ELF-1 (cell line): ENCODE measurements at regions not wholly inside any gene's neighbourhood (a gene's known extent, or its start where the extent isn't known, plus 50 kb on each side); places are given as distances from the start of the nearest gene placed in this dataset.
A peak's percentile ranks its signal among the peaks of the same experiment; 100 is the strongest.
"Not testable (repeated sequence)": the region's sequence is repeated elsewhere in the genome, so short reads cannot be mapped to it uniquely, and the experiment has no call there.

Experiments used
- DNase-seq: peaks from one replicate; pipeline ENCODE4 v3.0.0-alpha.2; 2016; ENCODE audit warnings: low read depth, low spot score

DNA sequence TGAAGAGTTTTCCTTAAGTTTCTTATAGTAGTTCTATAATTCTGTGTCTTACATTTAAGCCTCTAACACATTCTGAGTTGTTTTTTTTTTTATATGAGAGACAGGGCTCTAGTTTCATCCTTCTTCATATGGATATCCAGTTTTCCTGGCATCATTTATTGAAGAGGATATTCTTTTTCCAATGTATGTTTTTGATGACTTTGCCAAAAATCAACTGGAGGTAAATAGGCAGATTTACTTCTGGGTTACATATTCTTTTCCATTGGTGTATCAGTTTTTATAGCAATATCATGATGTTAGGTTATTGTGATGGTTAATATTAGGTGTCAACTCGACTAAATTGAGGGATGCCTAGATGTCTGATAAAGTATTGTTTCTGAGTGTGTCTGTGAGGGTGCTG is 650.7 kb upstream of the GRID2 start:
- no peak for DNase-seq

DNA sequence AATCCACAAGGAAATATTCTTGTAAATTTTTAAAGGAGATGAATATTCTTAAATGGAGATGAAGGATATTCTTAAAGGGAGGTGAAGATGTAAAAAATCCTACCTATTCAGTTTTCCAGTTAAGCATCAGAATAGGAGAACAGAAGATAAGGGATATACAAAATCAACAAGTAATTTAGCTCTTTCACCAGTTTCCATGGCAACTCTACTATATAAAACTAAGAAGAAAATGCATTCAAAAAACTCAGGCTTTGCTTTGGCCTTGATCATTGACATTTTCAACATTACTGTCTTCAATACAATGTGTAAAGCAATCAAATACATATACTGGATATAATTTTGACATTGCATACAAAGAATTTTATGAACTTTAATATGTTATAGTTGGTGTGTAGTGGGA is 622.7 kb upstream of the GRID2 start:
- DNase-seq = no peak

DNA sequence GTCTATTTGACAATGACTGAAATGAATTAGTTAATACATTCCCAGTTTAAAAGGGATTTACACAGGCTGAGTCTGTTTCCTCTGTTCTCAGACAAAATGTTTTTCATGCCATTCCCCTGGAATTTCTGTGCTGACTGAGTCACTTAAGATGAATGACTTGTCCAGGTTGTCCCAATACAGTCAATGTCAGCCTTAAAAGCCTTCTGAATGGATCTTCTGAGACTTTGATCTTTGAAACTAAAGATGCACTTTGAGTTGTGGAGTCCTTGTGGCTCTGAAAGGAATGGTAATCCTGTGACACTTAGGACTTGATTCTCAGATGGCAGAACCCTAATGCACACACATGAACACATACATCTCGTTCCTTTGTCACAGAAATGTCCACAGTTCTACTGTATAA is 622.2 kb upstream of the GRID2 start:
- DNase-seq = no peak

DNA sequence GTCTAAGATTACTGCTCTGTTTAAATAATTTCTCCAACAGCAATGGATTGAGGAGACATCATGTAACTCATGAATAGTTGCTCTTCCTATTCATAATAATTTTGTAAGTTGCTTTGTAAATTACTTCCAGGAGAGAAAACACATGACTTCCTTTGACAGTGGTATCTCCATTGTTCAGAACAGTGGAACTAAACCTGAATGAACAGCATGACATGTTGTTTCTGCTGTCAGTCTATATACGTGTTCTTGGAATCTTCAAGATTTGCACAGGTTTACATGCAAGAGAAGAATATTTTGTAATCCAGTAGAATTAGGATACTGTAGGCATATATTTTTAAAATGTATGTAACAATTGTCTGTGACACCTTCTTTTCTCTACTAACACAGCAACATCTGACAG is 618.8 kb upstream of the GRID2 start:
- DNase-seq = no peak

DNA sequence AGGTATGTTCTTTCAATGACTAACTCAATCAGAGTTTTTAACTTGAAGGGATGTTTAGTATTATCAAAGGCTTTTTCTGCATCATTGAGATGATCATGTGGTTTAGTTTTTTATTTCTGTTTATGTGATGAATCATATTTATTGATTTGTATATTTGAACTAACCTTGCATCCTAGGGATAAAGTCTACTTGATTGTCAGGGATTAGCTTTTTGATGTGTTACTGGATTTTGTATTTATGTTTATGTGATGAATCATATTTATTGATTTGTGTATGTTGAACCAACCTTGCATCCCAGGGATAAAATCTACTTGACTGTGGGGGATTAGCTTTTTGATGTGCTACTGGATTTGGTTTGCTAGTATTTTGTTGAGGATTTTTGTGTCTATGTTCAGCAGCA is 615.4 kb upstream of the GRID2 start:
- DNase-seq = no peak

DNA sequence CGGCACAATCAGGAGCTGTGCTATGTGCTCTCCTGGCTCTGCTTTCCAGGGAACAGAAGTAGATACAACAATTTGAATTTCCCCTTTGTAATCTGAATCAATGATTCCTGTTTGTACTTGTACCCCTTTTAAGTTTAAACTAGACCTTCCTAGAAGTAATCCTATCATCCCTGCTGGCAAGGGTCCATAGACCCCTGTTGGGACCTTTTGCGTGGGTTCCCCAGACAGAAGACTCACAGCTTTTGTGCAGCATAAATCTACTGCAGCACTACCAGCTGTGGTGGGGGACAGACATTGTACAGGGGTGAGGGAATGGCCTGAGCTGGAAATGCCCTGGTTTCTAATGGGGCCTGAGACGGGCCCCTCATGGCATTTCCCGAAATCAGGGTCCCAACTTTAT is 604.1 kb upstream of the GRID2 start:
- not testable (repeated sequence) for DNase-seq

DNA sequence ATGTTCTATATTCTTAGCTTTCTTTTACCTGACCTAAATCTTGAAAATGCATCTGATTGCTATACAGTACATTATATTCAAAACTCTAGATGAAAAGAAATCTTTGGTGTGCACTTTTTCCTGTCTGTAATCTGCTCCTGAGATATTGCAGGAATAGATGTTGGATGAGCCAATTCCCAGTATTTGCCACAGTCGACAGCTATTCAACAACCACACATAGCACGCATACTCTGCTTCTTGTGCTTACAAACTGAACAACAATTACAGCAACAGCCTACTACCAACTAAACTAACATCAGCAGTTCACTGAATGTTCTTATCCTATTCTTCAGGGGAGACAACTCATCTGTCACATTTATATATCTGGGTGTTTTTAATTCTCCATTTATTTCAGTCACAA is 573.9 kb upstream of the GRID2 start:
- DNase-seq = no peak

DNA sequence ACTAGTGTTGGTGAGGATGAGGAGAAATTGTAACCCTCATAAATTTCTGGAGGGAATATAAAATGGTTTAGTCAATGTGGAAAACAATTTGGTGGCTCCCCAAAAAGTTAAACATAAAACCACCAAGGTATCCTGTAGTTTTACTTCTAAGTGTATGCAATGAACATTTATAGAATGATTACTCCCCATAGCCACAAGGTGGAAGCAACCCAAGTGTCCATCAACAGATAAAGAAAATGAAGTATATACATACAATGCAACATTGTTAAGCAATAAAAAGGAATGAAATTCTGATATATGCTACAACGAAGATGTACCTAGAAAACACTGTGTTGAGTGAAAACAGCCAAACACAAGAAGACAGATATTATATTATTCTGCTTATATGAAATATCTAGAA is 569.1 kb upstream of the GRID2 start:
- no peak for DNase-seq

DNA sequence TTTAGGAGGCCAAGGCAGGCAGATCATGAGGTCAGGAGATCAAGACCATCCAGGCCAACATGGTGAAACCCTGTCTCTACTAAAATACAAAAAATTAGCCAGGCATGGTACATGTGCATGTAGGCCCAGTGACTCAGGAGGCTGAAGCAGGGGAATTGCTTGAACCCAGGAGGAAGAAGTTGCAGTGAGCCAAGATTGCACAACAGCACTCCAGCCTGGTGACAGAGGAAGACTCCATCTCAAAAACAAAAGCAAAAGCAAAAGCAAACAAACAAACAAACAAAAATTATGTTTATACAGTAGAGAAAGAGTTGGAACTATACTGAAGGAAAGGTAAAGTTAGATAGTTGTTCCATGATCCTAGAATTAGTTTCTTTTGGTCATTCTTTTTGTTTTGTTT is 564.9 kb upstream of the GRID2 start:
- DNase-seq = not testable (repeated sequence)

DNA sequence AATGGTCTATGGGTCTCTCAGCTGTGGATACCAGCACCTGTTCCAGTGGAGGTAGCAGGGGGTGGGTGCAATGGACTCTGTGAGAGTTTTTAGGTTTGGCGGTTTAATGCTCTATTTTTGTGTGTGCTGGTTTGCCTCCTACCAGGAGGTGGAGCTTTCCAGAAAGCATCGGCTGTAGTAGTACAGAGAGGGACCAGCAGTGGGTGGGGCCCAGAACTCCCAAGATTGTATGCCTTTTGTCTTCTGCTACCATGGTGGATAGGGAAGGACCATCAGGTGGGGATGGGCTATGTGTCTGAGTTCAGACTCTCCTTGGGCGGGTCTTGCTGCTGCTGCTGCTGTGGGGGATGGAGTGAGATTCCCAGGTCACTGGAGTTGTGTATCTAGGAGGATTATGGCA is 557.2 kb upstream of the GRID2 start:
- DNase-seq = no peak

DNA sequence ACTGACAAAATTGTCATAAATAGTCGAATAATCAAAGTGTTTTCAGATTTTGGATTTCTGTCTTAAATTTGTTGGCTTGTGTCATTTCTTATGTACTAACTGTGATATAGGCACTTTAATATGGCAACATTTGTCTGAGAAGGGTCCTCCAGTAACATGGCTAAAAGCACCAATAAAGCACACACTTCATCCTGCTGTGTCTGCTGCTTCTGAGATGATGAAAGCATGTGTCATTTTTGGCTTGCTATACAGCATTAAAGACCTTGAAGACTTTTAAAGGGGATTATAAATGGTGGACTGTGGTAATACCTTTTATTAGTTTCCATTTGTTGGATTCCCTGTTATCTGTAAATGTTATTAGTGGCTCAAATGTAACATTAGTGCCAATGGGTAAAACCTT is 551.8 kb upstream of the GRID2 start:
- no peak for DNase-seq

DNA sequence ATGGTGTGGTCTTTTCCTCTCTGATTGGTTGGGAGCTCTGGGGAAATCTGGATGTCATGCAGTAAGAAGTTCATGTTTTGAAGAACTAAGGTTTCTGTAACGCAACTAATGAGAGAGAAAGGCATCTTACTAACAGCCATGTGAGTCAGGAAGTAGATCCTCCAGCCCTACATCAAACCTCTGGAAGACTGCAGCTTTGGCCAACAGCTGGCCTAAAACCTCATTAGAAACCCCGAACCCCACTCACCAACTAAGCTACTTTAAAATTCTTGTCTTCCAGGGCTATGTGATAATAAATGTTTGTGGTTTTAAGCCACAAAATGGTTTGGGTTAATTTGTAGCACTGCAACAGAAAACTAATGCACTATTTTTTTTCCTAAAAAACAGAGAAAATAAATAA is 549.0 kb upstream of the GRID2 start:
- no peak for DNase-seq

DNA sequence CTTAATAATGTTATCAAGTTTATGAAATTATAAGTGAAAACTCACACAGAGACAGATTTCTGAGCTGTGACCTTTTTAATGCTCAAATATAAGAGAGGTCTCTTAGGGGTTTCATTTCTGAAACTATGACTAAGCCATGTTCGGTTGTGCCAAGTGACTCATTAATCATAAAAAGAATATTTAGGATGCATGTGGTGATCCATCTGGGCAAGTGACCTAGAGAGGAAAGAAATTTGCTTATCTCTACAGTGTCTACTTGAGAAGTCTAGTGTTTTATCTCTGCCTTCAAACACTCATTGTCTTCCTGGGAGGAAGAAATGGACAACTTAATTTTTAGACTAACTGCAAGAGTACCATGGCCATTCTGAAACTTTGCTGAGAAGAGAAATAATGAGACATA is 545.3 kb upstream of the GRID2 start:
- no peak for DNase-seq

DNA sequence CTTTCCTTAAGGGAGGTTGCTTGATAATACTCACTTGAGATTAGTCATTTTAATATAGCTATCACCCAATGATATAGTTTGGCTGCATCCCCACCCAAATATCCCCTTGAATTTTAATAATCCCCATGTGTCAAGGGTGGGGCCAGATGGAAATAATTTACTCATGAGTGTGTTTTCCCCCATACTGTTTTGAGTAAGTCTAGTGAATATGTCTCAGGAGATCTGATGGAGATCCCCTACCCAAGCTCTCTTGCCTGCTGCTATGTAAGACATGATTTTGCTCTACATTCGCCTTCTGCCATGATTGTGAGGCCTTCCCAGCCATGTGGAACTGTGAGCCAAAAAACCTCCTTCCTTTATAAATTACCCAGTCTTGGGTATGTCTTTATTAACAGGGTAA is 539.7 kb upstream of the GRID2 start:
- DNase-seq = no peak

DNA sequence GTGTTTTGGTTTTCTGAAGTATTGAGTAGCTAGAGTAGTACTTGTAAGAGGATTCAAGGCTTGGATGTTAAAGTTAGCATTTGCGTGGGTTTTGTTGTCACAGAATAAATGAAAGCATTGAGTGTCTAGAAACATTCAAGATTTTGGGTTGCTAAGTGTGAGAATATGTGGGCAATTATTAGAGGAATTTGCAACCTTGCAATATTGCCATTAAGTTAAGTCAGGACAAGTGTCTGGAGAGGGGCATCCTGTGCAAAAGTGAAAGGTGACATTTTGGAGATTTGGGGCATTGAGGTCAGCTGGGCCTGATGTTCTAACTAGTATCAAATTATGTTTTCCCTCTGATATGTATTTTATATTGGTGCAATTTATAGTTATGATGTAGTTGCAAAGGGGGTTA is 533.9 kb upstream of the GRID2 start:
- DNase-seq = no peak

DNA sequence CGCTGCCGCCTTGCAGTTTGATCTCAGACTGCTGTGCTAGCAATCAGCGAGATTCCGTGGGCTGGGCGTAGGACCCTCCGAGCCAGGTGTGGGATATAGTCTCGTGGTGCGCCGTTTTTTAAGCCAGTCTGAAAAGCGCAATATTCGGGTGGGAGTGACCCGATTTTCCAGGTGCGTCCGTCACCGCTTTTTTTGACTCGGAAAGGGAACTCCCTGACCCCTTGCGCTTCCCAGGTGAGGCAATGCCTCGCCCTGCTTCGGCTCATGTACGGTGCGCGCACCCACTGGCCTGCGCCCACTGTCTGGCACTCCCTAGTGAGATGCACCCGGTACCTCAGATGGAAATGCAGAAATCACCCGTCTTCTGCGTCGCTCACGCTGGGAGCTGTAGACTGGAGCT is 512.1 kb upstream of the GRID2 start:
- peak; percentile 44 for DNase-seq

DNA sequence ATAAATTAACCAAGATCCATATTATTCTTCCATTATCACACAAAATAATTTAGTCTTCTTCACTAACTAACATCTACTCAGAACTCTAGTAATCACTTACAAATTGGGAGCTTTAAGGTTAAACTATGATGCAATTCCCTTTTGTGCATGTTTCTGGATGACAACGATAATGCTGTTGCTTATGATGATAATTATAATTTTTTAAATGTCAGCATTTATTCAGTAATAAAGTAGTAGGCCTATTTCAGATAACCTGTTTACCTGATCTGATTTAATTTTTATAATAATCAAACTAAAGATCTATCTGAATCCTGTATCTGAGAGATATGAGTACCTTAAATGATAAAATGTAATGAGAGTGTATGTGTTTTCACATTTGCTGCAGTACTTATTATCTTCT is 507.8 kb upstream of the GRID2 start:
- no peak for DNase-seq

DNA sequence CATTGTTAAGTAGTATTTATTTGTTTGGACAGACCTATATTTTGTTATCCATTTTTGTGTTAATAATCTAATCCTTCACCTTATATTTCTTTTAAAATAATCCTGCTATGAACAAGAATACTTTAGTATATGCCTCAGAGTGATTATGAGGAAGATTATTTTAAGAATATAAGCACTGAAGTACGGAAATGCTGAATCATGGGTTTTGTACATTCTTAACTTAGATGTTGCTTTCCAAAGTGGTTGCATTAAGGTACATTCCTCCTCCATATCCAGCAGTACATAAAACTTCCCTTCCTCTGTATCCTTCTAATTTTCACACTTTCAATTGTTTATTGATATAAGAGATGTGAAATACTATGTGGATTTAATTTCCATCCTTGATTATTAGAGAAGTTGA is 491.4 kb upstream of the GRID2 start:
- no peak for DNase-seq

DNA sequence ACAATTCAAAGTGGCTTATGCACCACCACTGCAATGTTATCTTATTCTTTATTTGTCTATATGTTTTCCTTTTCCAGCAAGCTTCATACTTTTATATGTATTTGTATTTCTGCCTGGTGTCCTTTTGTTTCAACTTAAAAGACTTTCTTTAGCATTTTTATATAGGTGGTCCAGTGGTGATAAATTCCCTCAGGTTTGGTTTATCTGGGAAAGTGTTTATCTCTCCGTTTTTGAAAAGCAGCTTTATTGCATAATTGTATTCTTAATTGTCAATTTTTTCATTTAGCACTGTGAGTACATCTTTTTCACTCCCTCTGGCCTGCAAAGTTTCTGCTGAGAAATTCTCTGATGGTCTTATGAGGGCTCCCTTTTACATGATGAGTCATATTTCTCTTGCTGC is 479.0 kb upstream of the GRID2 start:
- DNase-seq = no peak

DNA sequence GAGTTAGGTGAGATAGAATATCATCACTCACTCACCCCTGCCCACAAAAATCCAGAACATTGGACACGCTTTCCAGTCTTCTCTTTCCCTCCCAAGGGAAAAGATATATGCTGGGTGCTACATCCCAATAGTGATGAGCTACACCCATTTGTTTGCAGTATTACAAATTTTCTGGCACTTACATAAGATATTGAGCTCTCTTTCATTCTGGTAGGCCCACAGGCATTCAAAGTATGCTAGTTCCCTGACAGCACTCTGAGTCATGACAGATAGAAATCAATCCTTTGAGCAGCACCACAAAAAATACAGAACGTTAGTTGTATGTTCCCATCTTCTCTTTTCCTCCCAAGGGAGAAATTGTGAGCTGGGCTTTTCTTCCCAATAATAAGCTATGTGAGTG is 477.6 kb upstream of the GRID2 start:
- no peak for DNase-seq

DNA sequence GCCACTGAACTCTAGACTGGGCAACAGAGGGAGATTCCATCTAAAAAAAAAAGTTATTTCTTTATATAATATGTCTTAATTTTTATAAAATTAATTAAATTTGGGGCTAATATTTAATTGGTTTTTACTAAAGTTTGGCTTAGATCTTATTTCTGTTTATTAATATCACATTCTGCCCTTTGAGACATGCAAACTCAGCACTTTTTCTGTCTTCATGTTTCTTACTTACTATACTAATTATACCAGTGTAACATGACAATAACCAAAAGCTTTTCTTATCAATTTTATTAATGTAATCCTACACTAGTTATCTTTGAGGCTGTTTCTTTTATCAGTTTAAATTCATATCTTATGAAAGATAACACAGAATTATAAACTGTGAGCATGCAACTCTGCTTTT is 475.9 kb upstream of the GRID2 start:
- no peak for DNase-seq

DNA sequence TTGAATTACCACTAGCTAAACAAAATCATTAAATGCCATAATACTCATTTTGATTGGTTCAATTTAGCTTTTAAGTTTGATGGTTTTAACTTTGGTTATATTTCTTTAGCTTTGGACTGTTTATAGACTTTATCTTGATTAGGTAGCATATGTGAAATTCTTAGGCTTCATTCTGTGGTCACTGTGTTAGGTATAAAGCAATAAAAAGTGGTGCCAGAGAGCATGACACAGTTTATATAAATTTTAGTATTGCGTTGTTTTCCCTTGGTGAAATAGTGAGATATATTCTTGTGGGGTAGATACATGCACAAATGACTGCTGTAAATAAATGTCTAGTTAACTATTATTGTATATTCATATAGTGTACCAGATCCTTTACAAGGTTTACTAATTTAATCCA is 474.2 kb upstream of the GRID2 start:
- DNase-seq = no peak

DNA sequence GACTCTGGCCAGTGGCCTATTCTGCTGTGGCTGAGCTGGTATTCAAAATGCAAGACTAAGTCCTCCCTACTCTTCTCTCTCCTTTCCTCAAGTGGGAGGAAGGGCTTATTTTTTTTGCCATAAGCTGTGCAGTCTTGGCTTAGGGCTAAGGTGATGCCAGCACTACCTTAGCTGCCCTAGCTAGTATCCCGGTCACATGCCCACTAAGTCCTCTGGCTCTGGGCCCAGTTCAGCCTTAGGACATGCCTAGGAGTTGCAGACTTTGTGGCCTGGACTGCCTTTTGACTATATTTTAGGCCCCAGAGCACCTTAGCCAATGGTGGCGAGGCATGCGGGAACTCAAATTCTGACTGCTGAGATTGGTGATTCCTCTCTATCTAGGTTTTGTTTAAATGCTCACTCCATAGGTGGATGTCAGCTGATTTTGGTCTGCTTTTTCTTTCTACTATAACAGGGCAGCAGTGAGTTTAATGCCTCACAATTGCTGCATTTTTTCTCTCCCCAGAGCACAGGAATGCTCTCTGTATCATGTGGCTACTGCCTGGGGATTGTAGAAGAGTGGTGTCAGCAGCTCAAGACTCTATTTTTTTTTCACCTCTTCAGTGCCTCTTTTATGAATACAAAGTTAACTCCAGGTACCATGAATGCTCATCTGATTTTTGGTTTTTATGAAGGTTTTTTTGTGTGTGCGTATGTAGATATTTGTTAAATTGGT is 472.9 kb upstream of the GRID2 start:
- DNase-seq = no peak

DNA sequence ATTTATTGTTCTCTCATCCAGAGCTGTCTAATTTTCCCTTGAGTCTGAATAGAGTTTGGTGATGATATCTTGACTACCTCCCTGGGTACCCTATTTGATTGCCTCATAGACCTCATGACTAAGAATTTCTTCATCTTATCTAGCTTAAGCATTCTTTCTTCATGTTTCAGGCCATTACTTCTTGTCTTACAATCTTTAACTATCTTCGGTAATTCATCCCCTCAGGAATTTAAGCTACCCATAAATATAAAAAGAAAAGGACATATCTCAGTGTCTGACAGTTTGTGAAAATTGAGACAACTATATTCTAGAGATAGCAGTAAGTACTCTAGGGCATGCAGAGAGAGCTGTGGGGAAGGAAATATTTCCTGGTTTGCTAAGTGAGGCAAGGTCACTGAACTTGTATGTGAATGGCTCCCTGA is 466.1 kb upstream of the GRID2 start:
- DNase-seq = no peak
